ENCODE measurements at regions not wholly inside any gene's neighbourhood (a gene's known extent, or its start where the extent isn't known, plus 50 kb on each side); places are given as distances from the start of the nearest gene placed in this dataset.
"Not testable (repeated sequence)": the region's sequence is repeated elsewhere in the genome, so short reads cannot be mapped to it uniquely, and the experiment has no call there.

DNA sequence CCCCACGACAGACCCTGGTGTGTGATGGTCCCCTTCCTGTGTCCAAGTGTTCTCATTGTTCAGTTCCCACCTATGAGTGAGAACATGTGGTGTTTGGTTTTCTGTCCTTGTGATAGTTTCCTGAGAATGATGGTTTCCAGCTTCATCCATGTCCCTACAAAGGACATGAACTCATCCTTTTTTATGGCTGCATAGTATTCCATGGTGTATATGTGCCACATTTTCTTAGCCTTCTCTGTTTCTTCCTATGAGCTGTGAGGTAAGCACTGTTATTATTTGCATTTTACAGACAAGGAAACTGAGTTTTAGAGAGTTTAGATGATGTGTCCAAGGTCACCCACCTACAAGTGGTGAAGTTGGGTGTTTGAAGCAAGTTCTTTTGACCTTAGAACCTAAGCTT lies 51.1 kb upstream of the BNC1 start:
- DNase-seq, result not testable (repeated sequence)

DNA sequence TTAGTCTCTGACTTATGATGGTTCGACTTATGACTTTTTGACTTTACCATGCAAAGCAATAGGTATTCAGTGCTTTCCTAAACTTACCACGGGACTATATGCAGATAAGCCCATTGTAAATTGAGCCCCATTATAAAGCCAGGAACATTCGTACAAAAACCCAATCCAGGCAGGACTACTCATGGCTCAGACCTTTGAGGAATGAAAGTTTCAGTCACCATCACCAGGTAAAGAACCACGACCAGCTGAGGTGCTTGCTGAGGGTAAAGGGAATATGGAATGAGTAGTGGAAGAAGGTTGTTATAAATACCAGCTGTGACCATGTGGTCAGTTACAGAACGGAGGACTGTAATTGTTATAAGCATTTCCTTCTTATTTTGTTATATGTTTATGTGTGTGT lies 54.9 kb upstream of the BNC1 start:
- DNase-seq, result no peak

DNA sequence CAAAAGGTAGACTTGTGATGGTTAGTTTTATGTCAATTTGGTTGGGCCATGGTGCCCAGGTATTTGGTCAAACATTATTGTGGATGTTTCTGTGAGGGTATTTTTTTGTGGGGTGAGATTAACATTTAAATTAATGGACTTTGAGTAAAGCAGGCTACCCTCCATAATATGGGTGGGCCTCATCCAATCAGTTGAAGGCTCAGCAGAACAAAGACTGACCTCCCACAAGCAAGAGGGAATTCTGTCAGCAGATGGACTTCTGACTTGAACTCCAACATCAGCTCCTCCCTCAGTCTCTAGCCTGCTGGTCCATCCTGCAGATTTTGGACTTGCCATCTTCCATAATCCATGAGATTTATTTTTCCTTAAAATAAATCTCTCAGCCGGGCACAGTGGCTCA lies 55.6 kb upstream of the BNC1 start:
- no peak for DNase-seq

DNA sequence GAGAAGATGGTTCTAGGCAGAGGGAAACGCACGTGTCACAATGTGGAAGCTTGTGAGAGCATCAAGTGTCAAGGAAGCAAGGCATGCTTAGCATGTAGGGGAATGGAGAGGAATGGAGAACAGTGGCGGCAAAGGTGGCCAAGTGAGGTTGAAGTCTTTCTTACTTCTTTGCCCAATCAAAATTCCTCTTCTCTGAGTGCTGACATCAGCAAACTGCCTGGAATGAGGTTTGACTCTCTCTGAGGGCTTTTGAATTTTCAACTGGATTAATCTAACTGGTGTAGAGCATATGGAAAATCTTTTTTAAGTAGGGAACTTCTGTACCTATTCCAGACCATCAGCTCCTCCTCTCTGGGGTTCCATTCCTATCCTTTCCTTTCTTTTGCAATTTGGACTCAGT lies 61.9 kb upstream of the BNC1 start:
- no peak for DNase-seq

DNA sequence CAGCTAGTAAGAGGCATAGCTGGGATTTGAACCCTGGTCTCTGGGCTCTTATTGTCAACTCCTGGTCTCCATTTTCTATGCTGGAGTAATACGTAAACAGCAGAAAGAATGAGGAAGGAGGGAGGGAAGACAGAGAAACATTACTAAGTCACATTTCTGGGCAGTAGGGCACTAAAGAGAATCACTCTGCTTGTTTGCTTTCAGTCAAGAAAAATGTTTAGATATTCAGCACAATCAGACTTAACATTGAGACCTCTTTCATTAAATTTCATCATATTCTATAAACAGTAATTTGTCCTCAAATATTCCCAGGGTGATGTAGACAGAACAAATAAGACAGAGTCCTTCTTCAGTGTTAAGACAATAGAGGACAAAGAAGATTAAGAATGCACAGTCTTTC lies 67.7 kb upstream of the BNC1 start:
- peak; percentile 7 for DNase-seq

DNA sequence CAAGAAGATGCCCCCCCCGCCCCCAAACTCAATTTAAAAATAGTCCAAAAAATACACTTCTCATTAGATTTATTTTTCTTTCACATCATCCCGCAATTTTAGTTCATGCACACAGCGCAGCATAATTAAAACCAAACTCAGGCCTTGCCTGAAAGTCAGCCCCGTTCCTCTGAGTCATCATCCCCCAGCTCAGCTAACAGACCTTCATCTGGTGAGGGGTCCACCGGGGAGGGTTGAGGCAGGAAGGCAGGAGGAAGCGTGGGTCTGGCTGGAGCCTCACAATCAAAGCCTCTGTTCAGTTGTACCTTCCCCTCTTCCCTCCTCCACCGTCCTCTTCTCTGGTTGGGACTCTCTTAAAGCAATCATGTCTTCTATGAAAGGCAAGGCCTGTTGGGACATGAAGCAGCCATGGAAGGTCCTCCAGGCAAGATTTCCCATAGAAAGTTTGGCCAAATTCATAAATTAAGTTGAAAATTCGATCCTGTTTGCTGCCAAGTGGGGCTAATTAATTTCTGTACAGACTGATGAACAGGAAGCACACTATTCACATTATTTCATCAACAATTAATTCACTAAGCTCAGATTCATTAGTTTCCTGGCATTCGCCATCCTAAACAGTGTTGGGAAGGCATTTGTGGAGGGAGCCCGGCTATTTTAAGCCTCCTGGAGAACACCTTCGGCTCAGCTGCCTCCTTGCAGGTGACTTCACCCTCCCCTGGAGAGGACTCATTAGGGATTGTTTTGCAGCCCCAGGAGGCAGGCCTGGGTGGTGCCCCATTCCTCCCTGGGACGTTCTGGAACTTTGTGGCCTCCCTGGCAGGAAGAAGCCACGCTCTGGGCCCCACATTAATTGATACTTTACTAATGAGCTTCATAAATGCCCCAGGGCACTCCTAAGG lies 72.3 kb upstream of the BNC1 start:
- DNase-seq, result no peak

DNA sequence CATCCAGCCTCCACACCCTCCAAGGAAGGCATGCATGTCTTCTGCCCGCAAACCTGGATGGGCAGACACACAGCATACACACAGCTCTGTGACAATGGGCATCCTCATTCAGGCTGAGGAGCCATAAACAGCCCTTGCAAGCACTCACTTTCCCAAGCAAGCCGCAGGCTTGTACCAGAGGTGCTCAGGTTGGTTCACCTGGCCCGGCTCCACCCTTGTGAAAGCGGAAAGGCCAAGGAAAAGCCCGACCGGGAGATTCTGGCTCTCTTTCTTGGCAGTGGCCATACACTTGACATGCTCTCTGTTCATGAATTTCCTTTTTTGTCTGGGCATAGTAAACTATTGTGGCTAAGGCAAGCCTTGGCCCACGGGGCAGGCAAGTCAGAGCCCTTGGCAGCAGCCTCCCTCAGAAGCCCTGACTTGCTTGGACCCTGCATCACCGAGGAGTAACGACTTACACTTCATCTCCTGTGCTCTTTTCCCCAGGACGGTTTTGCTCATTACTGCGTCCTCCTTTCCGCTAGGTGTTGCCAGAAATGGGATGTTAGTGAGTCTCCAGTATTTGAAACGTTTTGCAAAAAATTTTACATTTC lies 74.6 kb upstream of the BNC1 start:
- DNase-seq, result no peak

DNA sequence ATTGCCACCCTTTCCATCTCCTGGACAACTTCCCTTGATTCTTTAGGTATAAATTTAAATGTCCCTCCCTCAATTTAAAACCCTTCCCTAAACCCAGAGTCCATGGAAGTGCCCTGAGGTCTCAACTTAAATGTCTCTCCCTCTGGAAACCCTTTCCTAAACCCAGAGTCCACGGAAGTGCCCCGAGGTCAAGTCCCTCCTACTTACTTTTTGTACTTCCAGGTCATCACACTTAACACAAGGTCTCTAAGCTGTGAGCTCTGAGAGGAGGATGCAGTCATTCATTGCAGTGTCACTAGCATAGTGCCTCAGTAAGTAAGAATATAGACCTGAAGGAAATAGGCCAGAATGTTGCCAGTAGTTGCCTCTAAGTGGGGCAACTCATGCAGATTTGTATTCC lies 78.2 kb upstream of the BNC1 start:
- DNase-seq, result no peak

DNA sequence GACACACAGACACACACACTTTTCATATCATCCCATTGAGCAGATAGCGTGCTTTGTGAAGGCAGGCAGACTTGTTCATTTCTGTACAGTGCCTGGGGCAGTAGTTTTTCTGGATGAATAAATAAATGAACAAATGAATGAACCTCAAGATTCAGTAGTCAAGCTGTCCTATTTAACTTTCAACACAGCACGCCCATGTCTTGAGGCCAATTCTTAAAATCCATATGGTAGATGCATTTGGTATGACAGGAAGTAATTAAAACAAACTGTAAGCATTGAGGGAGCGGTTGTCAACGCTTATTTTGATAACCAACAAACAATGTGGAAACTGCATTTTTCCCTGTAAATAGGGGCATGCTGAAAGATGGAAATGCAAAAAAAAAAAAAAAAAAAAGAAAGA lies 80.0 kb upstream of the BNC1 start:
- DNase-seq, result no peak

DNA sequence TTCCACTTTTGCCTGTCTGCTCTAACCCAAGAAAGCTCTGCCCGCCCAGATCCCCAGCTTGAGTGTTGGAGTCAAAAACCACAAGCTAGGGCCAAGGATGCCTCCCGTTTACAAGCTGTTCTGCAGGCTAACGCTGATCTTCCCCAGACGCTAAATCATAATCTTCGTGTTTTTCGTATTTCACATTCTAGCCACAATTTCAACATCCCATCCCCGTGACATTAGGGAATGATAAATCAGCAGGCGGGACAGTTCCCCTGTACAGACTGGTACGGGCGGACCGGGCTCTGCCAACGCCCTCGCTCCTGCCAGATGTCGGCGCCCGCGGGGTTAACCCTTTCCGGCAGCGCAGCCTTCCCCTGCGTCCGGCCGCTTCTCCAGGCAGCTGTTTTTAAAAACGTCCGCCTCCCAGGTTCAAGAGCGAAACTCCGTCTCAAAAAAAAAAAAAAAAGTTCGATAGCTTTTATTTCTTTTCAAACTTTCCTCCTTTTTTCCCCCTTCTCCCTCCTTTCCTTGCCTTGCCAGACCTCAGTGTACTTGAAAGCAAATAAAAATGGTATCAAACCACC lies 81.0 kb upstream of the BNC1 start:
- DNase-seq, result peak; percentile 10

DNA sequence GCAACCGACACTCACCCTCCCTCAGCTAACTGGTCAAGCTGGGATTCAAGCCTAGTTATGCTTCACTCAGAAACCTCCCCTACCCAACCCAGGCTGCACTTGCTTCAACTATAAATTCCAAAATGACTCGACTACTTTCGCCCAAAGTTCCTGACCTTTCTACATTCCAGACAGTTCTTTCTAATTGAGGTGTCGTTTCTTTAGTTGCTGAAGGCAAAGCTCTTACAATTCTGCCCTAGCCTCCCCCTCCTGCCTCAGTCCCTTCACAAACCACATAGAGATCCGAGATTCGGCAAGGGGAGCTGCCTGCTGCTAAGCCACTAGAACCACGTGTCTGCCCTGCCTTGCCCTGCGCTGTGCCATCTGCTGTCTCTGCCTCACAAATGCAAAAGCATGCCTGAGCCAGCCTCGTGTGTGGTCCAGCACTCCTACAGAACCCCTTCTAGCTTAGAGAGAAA lies 74.7 kb upstream of the SH3GL3 start:
- no peak for DNase-seq

DNA sequence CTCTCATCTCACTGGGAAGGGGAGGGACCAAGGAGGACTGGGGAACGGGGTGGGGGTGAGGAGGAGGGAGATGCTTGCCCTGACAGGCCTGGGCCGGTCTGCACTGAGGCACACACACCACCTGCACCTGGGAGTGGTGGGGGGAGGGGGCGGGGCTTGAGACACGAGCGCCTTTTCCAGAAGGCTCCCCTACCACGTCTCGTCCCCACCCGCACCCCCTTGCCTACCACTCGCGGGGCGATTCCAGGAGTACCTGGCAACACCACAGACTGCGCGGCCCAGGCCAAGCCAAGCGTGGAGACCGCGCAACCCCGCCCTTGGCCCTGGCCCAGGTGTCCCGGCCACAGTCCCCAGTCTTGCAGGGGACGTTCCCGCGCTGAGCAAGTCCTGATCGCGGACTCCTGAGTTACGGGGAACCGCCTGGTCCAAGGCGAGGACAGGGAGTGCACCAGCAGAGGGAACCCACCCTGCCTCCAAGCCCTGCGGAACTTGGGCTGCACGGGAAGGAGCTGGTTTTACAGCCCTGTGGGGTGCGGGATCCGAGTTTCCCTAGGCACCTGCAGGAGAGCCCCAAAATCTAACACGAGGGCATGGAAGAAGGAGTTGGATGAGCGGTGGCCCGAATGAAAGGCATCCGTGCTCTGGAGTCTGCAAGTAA lies 68.1 kb upstream of the SH3GL3 start:
- no peak for DNase-seq

DNA sequence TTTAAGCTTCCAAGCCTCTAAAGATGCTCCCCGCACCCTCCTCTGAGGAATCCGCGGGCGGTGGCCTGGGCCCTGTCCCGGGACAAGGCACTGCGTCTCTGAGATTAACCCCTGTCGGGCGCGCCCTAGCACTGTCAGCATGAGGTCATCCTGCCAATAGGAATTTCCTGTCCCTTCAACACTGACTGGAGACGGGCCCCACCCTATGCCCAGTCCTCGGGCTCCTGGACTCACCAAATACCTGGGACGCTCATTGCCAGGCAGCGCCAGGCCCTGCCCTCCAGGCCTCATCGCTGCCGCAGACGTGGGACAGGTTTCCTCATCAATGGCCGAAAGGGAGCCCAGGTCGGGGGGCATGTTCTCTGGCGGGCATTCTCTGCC lies 67.6 kb upstream of the SH3GL3 start:
- no peak for DNase-seq

DNA sequence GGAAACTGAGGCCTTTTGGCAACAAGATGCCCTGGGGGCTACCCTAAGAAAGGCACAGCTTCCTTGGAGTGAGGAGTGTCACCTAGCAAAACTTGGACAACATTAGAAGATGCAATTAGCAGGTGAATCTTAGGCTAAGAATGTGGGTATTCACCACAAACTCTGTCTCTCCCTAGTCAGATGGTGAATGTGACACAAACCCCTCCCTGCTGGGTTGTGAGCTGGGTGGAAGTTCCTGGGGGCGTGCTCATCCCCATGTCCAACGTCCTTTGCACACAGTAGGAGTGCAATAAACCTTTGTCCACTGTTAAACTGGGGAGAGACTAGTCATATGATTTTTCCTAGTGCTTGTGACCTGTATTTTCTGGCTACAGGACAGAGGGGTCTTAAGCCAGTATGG lies 67.1 kb upstream of the SH3GL3 start:
- DNase-seq, result no peak

DNA sequence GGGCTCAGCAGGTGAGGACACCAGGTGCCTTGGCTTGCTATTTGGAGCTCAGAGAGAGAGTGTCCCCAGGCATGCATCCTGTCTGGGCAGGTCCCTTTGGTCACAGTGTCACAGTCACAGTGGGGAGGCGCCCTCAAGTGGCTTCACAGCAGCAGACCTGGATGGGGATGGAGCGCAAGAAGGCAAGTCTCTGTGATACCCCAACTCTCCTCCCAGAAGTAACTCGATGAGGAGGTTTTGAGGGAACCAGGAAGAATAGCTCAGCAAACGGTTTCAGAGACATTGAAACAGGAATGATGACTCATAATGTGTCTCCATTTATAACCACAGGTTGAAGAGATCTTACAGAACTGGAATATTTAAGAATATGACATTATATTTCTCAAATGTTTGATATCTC lies 66.5 kb upstream of the SH3GL3 start:
- DNase-seq, result peak; percentile 39

DNA sequence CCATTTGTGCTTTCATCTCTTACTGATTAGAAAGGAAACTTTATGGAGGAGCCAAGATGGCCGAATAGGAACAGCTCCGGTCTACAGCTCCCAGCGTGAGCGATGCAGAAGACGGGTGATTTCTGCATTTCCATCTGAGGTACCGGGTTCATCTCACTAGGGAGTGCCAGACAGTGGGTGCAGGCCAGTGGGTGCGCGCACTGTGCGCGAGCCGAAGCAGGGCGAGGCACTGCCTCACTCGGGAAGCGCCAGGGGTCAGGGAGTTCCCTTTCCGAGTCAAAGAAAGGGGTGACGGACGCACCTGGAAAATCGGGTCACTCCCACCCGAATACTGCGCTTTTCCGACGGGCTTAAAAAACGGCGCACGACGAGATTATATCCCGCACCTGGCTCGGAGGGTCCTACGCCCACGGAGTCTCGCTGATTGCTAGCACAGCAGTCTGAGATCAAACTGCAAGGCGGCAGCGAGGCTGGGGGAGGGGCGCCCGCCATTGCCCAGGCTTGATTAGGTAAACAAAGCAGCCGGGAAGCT lies 63.5 kb upstream of the SH3GL3 start:
- DNase-seq, result not testable (repeated sequence)

DNA sequence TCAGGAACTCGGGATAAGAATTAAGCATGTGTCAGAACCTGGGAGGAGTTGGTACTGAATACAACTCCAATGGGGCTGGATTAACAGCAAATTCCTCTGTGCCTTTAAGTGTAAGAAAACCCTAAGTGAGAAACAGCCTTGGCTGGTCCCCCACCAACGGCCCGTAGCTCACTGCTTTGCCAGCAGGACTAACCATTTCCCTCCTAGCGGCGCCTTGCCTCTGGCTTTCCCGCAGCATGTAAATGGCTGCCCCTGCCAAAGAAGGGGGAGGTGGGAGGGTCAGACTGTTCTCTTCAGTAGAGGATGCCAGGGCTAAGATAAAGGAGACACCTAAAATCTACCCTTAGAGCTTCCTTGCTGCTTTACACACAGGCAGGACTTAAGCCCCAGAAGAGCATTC lies 51.0 kb upstream of the SH3GL3 start:
- no peak for DNase-seq
